ENCODE measurements at regions not wholly inside any gene's neighbourhood (a gene's known extent, or its start where the extent isn't known, plus 50 kb on each side); places are given as distances from the start of the nearest gene placed in this dataset.

DNA sequence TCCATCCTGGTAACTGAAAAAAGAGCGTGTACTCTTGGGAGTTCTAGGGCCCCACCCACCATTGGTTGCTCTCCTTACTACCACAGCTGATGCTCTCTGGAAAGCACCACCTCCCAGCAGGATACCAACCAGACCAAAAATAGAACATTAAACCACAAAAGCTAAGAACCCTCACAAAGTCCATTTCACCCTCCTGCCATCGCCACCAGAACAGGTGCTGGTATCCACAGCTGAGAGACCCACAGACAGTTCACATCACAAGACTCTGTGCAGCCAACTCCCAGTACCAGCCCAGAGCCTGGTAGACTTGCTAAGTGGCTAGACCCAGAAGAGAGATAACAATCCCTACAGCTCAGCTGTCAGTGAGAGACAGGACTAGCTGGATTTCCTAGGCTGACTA lies 240.6 kb downstream of the PABPC4L start:
- H4K20me1 ChIP-seq (ENCODE audit: insufficient read depth, low read length) = no peaks in the 10 kb centered on the region
- H3K9me3 ChIP-seq (ENCODE audit: control insufficient read depth, insufficient read depth, low read length) = 0 out of 2 replicates have a peak, but pooled peaks cover 2% of the 10 kb centered on the region
- H3K36me3 ChIP-seq (ENCODE audit: control insufficient read depth, insufficient read depth, low read length) = no peaks in the 10 kb centered on the region
- no peaks in the 10 kb centered on the region for H3K9me1 ChIP-seq (ENCODE audit: insufficient read depth, low read length)
- no peak overlapping the region for H3K14ac ChIP-seq (replicated peaks; ENCODE audit: low read depth, low read length)
- no peak overlapping the region for H3K4ac ChIP-seq (ENCODE audit: low read depth, low read length)
- no peak overlapping the region for H3K23ac ChIP-seq (ENCODE audit: low read depth, low read length)
- no peaks in the 10 kb centered on the region for H3K27me3 ChIP-seq (ENCODE audit: control insufficient read depth, insufficient read depth, low read length)
- no peak for ATAC-seq (ENCODE audit: low read depth)
- intact Hi-C loops (cut with micrococcal nuclease) = no loop called here
- WGBS, 2 experiments (ENCODE audit: extremely low coverage in 2 of 2, insufficient read length in 1 of 2) = 69% methylated on average over 2 of the region's 2 CpGs; no CpG with 5 or more reads in 1 of the 2 experiments
- no peak overlapping the region for H4K5ac ChIP-seq (ENCODE audit: low read depth, low read length)
- no peaks in the 10 kb centered on the region for H3K79me1 ChIP-seq (ENCODE audit: low read depth in 1 of 2, low read length in 2 of 2)
- H2BK120ac ChIP-seq (ENCODE audit: low read depth, low read length) = no peak overlapping the region
- H3K56ac ChIP-seq (ENCODE audit: extremely low read depth, insufficient read depth, low read length) = no peak overlapping the region
- H3K9ac ChIP-seq (ENCODE audit: low read depth, low read length) = no peak overlapping the region
- H3K4me2 ChIP-seq (ENCODE audit: low read depth, low read length) = no peak overlapping the region
- in situ Hi-C loops (cut with MboI; ENCODE audit: low sequenced_read_pairs) = no loop called here
- POLR2A ChIA-PET (ENCODE audit: unreplicated experiment) = no interaction called here
- no peak overlapping the region for H4K8ac ChIP-seq (ENCODE audit: low read depth in 2 of 2, low read length in 2 of 2)
- H3K18ac ChIP-seq (ENCODE audit: low read depth, low read length) = no peak overlapping the region
- H2AK9ac ChIP-seq (replicated peaks; ENCODE audit: low read depth, low read length, poor library complexity) = no peak overlapping the region
- CTCF ChIA-PET = no interaction called here
- no peak overlapping the region for H2AFZ ChIP-seq (replicated peaks; ENCODE audit: low read length, poor library complexity)
- H2BK20ac ChIP-seq (ENCODE audit: low read depth, low read length) = no peak overlapping the region
- dilution Hi-C loops (cut with HindIII; ENCODE audit: low sequenced_read_pairs, unreplicated experiment) = no loop called here
- H2BK5ac ChIP-seq (ENCODE audit: low read depth, low read length, poor library complexity, severe bottlenecking) = no peak overlapping the region
- H2BK15ac ChIP-seq (ENCODE audit: low read depth, low read length) = no peak overlapping the region
- no peak overlapping the region for H3K4me3 ChIP-seq (ENCODE audit: insufficient read depth, low read depth, low read length)
- no peaks in the 10 kb centered on the region for H3K4me1 ChIP-seq (ENCODE audit: control insufficient read depth, insufficient read depth, low read length)
- no peak overlapping the region for H3K27ac ChIP-seq (ENCODE audit: insufficient read depth, low read length)
- H4K91ac ChIP-seq (ENCODE audit: insufficient read depth, low read depth, low read length) = no peak overlapping the region
- DNase-seq = no peak
- H2AK5ac ChIP-seq (ENCODE audit: low read depth, low read length) = no peak overlapping the region
- BruUV-seq (replicated peaks) = no TSS peak
- no peak for TF ChIP-seq CEBPB (IDR thresholded peaks at IDR 0.05; ENCODE audit: low read depth, low read length)
- no peak for TF ChIP-seq MXI1 (IDR thresholded peaks at IDR 0.05; ENCODE audit: borderline replicate concordance, low read depth, low read length)
- no peak for TF ChIP-seq RAD21 (IDR thresholded peaks at IDR 0.05; ENCODE audit: low read length)
- TF ChIP-seq CHD1 (IDR thresholded peaks at IDR 0.05; ENCODE audit: low read depth, low read length) = no peak
- TF ChIP-seq NFE2L2 (IDR thresholded peaks at IDR 0.05; ENCODE audit: low read depth, low read length) = no peak
- TF ChIP-seq RFX5 (IDR thresholded peaks at IDR 0.05; ENCODE audit: low read depth, low read length) = no peak
- TF ChIP-seq MAZ (IDR thresholded peaks at IDR 0.05; ENCODE audit: borderline replicate concordance, low read depth, low read length) = no peak
- TF ChIP-seq, protein P1, sequence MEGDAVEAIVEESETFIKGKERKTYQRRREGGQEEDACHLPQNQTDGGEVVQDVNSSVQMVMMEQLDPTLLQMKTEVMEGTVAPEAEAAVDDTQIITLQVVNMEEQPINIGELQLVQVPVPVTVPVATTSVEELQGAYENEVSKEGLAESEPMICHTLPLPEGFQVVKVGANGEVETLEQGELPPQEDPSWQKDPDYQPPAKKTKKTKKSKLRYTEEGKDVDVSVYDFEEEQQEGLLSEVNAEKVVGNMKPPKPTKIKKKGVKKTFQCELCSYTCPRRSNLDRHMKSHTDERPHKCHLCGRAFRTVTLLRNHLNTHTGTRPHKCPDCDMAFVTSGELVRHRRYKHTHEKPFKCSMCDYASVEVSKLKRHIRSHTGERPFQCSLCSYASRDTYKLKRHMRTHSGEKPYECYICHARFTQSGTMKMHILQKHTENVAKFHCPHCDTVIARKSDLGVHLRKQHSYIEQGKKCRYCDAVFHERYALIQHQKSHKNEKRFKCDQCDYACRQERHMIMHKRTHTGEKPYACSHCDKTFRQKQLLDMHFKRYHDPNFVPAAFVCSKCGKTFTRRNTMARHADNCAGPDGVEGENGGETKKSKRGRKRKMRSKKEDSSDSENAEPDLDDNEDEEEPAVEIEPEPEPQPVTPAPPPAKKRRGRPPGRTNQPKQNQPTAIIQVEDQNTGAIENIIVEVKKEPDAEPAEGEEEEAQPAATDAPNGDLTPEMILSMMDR (conservative IDR thresholded peaks at IDR 0.05; ENCODE audit: low read depth, low read length) = no peak
- TF ChIP-seq, protein P2, sequence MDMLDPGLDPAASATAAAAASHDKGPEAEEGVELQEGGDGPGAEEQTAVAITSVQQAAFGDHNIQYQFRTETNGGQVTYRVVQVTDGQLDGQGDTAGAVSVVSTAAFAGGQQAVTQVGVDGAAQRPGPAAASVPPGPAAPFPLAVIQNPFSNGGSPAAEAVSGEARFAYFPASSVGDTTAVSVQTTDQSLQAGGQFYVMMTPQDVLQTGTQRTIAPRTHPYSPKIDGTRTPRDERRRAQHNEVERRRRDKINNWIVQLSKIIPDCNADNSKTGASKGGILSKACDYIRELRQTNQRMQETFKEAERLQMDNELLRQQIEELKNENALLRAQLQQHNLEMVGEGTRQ (IDR thresholded peaks at IDR 0.05; ENCODE audit: low read depth, low read length) = no peak
- TF ChIP-seq RCOR1 (IDR thresholded peaks at IDR 0.05; ENCODE audit: insufficient replicate concordance, low read length) = no peak
- no peak for TF ChIP-seq SMC3 (IDR thresholded peaks at IDR 0.05; ENCODE audit: low read depth, low read length)
- TF ChIP-seq, protein P3, sequence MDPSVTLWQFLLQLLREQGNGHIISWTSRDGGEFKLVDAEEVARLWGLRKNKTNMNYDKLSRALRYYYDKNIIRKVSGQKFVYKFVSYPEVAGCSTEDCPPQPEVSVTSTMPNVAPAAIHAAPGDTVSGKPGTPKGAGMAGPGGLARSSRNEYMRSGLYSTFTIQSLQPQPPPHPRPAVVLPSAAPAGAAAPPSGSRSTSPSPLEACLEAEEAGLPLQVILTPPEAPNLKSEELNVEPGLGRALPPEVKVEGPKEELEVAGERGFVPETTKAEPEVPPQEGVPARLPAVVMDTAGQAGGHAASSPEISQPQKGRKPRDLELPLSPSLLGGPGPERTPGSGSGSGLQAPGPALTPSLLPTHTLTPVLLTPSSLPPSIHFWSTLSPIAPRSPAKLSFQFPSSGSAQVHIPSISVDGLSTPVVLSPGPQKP (IDR thresholded peaks at IDR 0.05; ENCODE audit: borderline replicate concordance, low read depth, low read length) = no peak
- TF ChIP-seq FOS (IDR thresholded peaks at IDR 0.05; ENCODE audit: low read depth, low read length) = no peak

All from IMR-90 (cell line).